Trophoblast cell (in vitro differentiated cells and primary cell): ENCODE measurements at regions not wholly inside any gene's neighbourhood (a gene's known extent, or its start where the extent isn't known, plus 50 kb on each side); places are given as distances from the start of the nearest gene placed in this dataset.

Experiments
- DNase-seq, 2 donors: peaks; one replicate each; pipeline ENCODE4 v3.0.0-alpha.2; 2016
- H2AFZ ChIP-seq: 2 replicates; pipeline ENCODE4 v1.6.1; 2013; ENCODE audit warnings: low read length, moderate library complexity, mild to moderate bottlenecking; ENCODE audit not compliant: insufficient read depth, poor library complexity
- H2AK5ac ChIP-seq: 2 replicates; pipeline ENCODE4 v1.6.1; 2013; ENCODE audit warnings: mild to moderate bottlenecking, low read length
- H2BK120ac ChIP-seq: 2 replicates; pipeline ENCODE4 v1.6.1; 2013; ENCODE audit warnings: low read length, mild to moderate bottlenecking, moderate library complexity; ENCODE audit not compliant: insufficient read depth, poor library complexity
- H2BK12ac ChIP-seq: 2 replicates; pipeline ENCODE4 v1.6.1; 2013; ENCODE audit warnings: mild to moderate bottlenecking, low read length, moderate library complexity
- H2BK5ac ChIP-seq: 2 replicates; pipeline ENCODE4 v1.6.1; 2013; ENCODE audit warnings: low read length, low read depth, moderate library complexity, mild to moderate bottlenecking; ENCODE audit not compliant: poor library complexity
- H3K14ac ChIP-seq: 2 replicates; pipeline ENCODE4 v1.6.1; 2013; ENCODE audit warnings: mild to moderate bottlenecking, low read length
- H3K18ac ChIP-seq: 2 replicates; pipeline ENCODE4 v1.6.1; 2013; ENCODE audit warnings: mild to moderate bottlenecking, low read length
- H3K23ac ChIP-seq: 2 replicates; pipeline ENCODE4 v1.6.1; 2013; ENCODE audit warnings: low read length
- H3K27ac ChIP-seq: 2 replicates; pipeline ENCODE4 v1.5.1; 2013; ENCODE audit warnings: low read depth, mild to moderate bottlenecking, inconsistent platforms, low read length, moderate library complexity
- H3K27me3 ChIP-seq: 2 replicates; pipeline ENCODE4 v1.6.1; 2013; ENCODE audit warnings: inconsistent platforms, mild to moderate bottlenecking, low read length, moderate library complexity; ENCODE audit not compliant: insufficient read depth
- H3K36me3 ChIP-seq, 2 experiments: 1 replicate in 1 of 2; 2 replicates in 1 of 2; pipeline ENCODE4 v1.6.1; 2013; ENCODE audit warnings: low read length in 2 of 2, mild to moderate bottlenecking in 2 of 2, moderate library complexity in 1 of 2; ENCODE audit not compliant: insufficient read depth in 2 of 2, control insufficient read depth in 1 of 2
- H3K4ac ChIP-seq: 2 replicates; pipeline ENCODE4 v1.6.1; 2013; ENCODE audit warnings: low read depth, mild to moderate bottlenecking, low read length, moderate library complexity
- H3K4me1 ChIP-seq, 2 experiments: 1 replicate in 1 of 2; 2 replicates in 1 of 2; pipeline ENCODE4 v1.6.1; 2013; ENCODE audit warnings: low read length in 2 of 2, mild to moderate bottlenecking in 2 of 2, moderate library complexity in 1 of 2; ENCODE audit not compliant: insufficient read depth in 2 of 2, control insufficient read depth in 1 of 2
- H3K4me2 ChIP-seq: 2 replicates; pipeline ENCODE4 v1.6.1; 2013; ENCODE audit warnings: inconsistent platforms, mild to moderate bottlenecking, low read length, moderate library complexity
- H3K4me3 ChIP-seq: 2 replicates; pipeline ENCODE4 v1.5.1; 2013; ENCODE audit warnings: mild to moderate bottlenecking, low read depth, low read length, inconsistent platforms
- H3K79me1 ChIP-seq: one replicate; pipeline ENCODE4 v1.6.1; 2013; ENCODE audit warnings: low read length
- H3K79me2 ChIP-seq: 2 replicates; pipeline ENCODE4 v1.6.1; 2013; ENCODE audit warnings: low read length, mild to moderate bottlenecking; ENCODE audit not compliant: control insufficient read depth, insufficient read depth, poor library complexity
- H3K9ac ChIP-seq: 2 replicates; pipeline ENCODE4 v1.6.1; 2013; ENCODE audit warnings: mild to moderate bottlenecking, low read length
- H3K9me3 ChIP-seq: 2 replicates; pipeline ENCODE4 v1.6.1; 2013; ENCODE audit warnings: low read depth, mild to moderate bottlenecking, control low read depth, inconsistent platforms, low read length; ENCODE audit not compliant: insufficient read depth
- H4K12ac ChIP-seq: 2 replicates; pipeline ENCODE4 v1.6.1; 2013; ENCODE audit warnings: low read depth, mild to moderate bottlenecking, low read length, moderate library complexity
- H4K8ac ChIP-seq: 2 replicates; pipeline ENCODE4 v1.6.1; 2013; ENCODE audit warnings: low read depth, mild to moderate bottlenecking, low read length, moderate library complexity
- H4K91ac ChIP-seq: one replicate; pipeline ENCODE4 v1.6.1; 2013; ENCODE audit warnings: low read depth, mild to moderate bottlenecking, low read length, moderate library complexity
- WGBS: extraction: QIAGEN DNeasy Blood & Tissue Kit; methylation state at CpG from one replicate; pipeline ENCODE4 v1.1.7; 2013; ENCODE audit warnings: missing lambda C conversion rate; ENCODE audit not compliant: insufficient read length, insufficient coverage; ENCODE audit errors: extremely low coverage; 5-methylcytosine and 5-hydroxymethylcytosine counted together

- Histone ChIP-seq H2AFZ (no peak overlapping the region), H2BK12ac (no peak overlapping the region), H3K36me3 (no peaks in the 10 kb centered on the region), H3K79me1 (no peaks in the 10 kb centered on the region), H4K8ac (no peak overlapping the region), H3K27me3 (no peaks in the 10 kb centered on the region), H4K91ac (no peak overlapping the region), H2AK5ac (no peak overlapping the region), H3K4me1 (no peaks in the 10 kb centered on the region), H4K12ac (no peak overlapping the region), H3K23ac (no peak overlapping the region), H2BK120ac (no peak overlapping the region), H3K4me2 (no peak overlapping the region), H3K4ac (no peak overlapping the region), H3K18ac (no peak overlapping the region), H3K9me3 (no peaks in the 10 kb centered on the region), H3K79me2 (no peaks in the 10 kb centered on the region), H3K4me3 (no peak overlapping the region), H3K14ac (no peak overlapping the region), H2BK5ac (no peak overlapping the region), H3K9ac (no peak overlapping the region), H3K27ac (no peak overlapping the region)
- DNase-seq, result no peak
These were observed 290.8 kb upstream of the PRDM1 start for GRCh38 chr6:105795366-105795765.

- no peaks in the 10 kb centered on the region for H3K27me3 ChIP-seq
- no peak overlapping the region for H2AK5ac ChIP-seq
- DNase-seq, result no peak
- H3K4ac ChIP-seq, result no peak overlapping the region
- no peak overlapping the region for H2AFZ ChIP-seq
- H2BK5ac ChIP-seq, result no peak overlapping the region
- H3K9ac ChIP-seq, result no peak overlapping the region
- H2BK120ac ChIP-seq, result no peak overlapping the region
- H3K79me1 ChIP-seq, result no peaks in the 10 kb centered on the region
- no peak overlapping the region for H4K12ac ChIP-seq
- WGBS, result no CpG with 5 or more reads among the region's 5 CpGs
- H3K4me1 ChIP-seq, result no peaks in the 10 kb centered on the region
- H3K4me3 ChIP-seq, result no peak overlapping the region
- no peak overlapping the region for H3K14ac ChIP-seq
- H3K27ac ChIP-seq, result no peak overlapping the region
- H4K91ac ChIP-seq, result no peak overlapping the region
- H3K4me2 ChIP-seq, result no peak overlapping the region
- no peaks in the 10 kb centered on the region for H3K9me3 ChIP-seq
- no peak overlapping the region for H2BK12ac ChIP-seq
- no peak overlapping the region for H3K23ac ChIP-seq
- H3K79me2 ChIP-seq, result no peaks in the 10 kb centered on the region
- H3K36me3 ChIP-seq, result no peaks in the 10 kb centered on the region
- no peak overlapping the region for H4K8ac ChIP-seq
- H3K18ac ChIP-seq, result no peak overlapping the region
These were observed 291.3 kb upstream of the PRDM1 start for GRCh38 chr6:105794870-105795269.

- no peak overlapping the region for H2AK5ac ChIP-seq
- H3K79me2 ChIP-seq, result no peaks in the 10 kb centered on the region
- H3K36me3 ChIP-seq, result no peaks in the 10 kb centered on the region
- no peak overlapping the region for H4K8ac ChIP-seq
- H3K4me3 ChIP-seq, result no peak overlapping the region
- no peak overlapping the region for H3K4ac ChIP-seq
- no CpG with 5 or more reads among the region's 5 CpGs for WGBS
- H3K27ac ChIP-seq, result no peak overlapping the region
- H3K4me1 ChIP-seq, result no peaks in the 10 kb centered on the region
- no peak overlapping the region for H3K9ac ChIP-seq
- no peak overlapping the region for H3K4me2 ChIP-seq
- no peaks in the 10 kb centered on the region for H3K9me3 ChIP-seq
- no peak overlapping the region for H2BK120ac ChIP-seq
- no peaks in the 10 kb centered on the region for H3K79me1 ChIP-seq
- H2BK5ac ChIP-seq, result no peak overlapping the region
- H3K23ac ChIP-seq, result no peak overlapping the region
- no peak overlapping the region for H2BK12ac ChIP-seq
- no peak overlapping the region for H4K91ac ChIP-seq
- H3K18ac ChIP-seq, result no peak overlapping the region
- H4K12ac ChIP-seq, result no peak overlapping the region
- no peaks in the 10 kb centered on the region for H3K27me3 ChIP-seq
- H2AFZ ChIP-seq, result no peak overlapping the region
- no peak overlapping the region for H3K14ac ChIP-seq
- DNase-seq, result peak; percentile 30 to 61
These were observed 291.9 kb upstream of the PRDM1 start for GRCh38 chr6:105794239-105794638.

- no peak overlapping the region for H2AK5ac ChIP-seq
- H3K4me3 ChIP-seq, result peak overlapping the region; percentile 50
- H3K14ac ChIP-seq, result no peak overlapping the region
- H2BK120ac ChIP-seq, result no peak overlapping the region
- no peak overlapping the region for H4K12ac ChIP-seq
- no peak overlapping the region for H4K8ac ChIP-seq
- no peaks in the 10 kb centered on the region for H3K4me1 ChIP-seq
- no peak overlapping the region for H2BK5ac ChIP-seq
- no peak overlapping the region for H3K4ac ChIP-seq
- H4K91ac ChIP-seq, result no peak overlapping the region
- peak in 1 of 2 donors; percentile 42 for DNase-seq
- H3K4me2 ChIP-seq, result no peak overlapping the region
- H3K9me3 ChIP-seq, result no peaks in the 10 kb centered on the region
- H3K9ac ChIP-seq, result no peak overlapping the region
- no peak overlapping the region for H2AFZ ChIP-seq
- H3K36me3 ChIP-seq, result no peaks in the 10 kb centered on the region
- no peaks in the 10 kb centered on the region for H3K79me2 ChIP-seq
- no peak overlapping the region for H3K23ac ChIP-seq
- no peaks in the 10 kb centered on the region for H3K27me3 ChIP-seq
- no peak overlapping the region for H3K27ac ChIP-seq
- no peak overlapping the region for H3K18ac ChIP-seq
- no peaks in the 10 kb centered on the region for H3K79me1 ChIP-seq
- WGBS, result no CpG with 5 or more reads among the region's 4 CpGs
- no peak overlapping the region for H2BK12ac ChIP-seq
These were observed 293.0 kb upstream of the PRDM1 start for GRCh38 chr6:105793130-105793529.
